NCI-H748 (cell line): ENCODE measurements at regions not wholly inside any gene's neighbourhood (a gene's known extent, or its start where the extent isn't known, plus 50 kb on each side); places are given as distances from the start of the nearest gene placed in this dataset.

Source experiments
- DNase-seq: peaks from one replicate; lab custom pipeline; 2025; ENCODE audit not compliant: unreplicated experiment; lab: John Stamatoyannopoulos, UW

- DNase-seq: no peak
These were observed 843.7 kb upstream of the WWC1 start for GRCh38 chr5:167447466-167448375.

DNA sequence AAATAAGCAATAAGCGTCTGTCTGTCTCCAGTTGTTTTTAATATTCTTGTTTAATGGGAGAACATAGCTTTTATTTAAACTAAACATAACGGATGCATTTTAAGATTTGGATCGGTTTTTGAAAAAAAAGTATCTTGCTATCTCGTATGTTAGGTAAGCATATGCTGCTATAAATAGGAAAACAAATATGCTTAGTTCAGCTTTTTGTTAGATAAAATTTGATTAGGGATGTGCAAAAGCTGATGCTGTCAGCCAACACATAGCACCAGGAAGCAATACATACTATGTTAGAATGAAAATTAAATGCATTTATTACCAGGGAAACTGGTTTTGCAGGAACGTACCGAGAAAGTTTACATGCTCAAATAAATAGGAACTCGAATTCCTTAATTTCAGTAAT lies 843.1 kb upstream of the WWC1 start:
- DNase-seq: no peak

GRCh38 chr5:167451076-167451475 lies 840.4 kb upstream of the WWC1 start:
- DNase-seq: no peak

GRCh38 chr5:167452136-167452535 lies 839.3 kb upstream of the WWC1 start:
- no peak for DNase-seq

DNA sequence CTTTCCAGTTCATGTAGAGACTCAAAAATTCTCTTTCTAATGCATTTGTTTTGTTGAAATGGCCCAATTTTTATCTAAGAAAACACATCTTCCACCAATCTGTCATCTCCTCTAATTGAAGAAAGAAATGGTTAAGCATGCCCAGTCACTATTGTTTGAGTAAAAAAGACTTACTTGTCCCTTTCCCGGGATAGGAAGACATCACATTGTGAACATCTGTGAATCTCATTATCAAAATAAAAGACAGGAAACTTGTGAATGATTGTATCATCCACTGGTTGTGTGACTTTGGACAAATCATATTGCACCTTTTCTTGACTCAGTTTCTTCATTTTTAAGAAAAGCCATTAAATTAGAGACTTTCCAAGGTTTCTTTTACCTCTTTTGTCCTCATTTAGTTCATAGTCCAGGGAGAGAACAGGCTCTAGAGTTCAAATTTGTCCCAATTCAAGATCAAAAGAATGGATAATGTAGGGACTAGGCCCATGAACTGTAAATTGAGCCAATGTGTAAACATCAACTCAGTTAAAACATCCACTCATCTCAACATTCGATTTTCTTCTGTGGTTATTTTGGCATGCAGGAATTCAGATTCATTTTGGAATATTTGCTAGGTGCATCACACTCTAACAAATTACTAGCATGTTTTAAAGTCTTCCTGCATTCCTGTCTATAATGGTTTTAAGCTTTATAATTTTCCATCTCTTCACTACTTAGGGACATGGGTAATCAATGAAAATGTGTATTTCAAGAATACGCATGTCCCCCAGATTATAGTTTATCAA lies 838.0 kb upstream of the WWC1 start:
- DNase-seq: no peak

DNA sequence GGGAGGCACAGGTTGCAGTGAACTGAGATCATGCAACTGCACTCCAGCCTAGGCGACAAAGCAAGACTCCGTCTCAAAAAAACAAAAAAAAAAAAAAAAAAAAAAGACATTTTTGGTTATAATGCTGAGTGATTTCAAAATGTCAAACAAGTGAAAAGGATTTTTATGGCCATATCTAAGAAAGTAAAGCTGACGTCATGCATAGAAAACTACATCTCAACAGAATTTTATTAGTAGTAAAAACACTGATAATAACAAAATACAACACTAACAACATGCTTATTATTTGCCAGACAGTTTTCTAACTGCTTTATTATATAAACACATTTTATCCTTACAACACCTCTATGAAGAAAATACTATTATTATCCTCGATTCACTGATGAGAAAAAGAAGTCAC lies 833.0 kb upstream of the WWC1 start:
- no peak for DNase-seq

DNA sequence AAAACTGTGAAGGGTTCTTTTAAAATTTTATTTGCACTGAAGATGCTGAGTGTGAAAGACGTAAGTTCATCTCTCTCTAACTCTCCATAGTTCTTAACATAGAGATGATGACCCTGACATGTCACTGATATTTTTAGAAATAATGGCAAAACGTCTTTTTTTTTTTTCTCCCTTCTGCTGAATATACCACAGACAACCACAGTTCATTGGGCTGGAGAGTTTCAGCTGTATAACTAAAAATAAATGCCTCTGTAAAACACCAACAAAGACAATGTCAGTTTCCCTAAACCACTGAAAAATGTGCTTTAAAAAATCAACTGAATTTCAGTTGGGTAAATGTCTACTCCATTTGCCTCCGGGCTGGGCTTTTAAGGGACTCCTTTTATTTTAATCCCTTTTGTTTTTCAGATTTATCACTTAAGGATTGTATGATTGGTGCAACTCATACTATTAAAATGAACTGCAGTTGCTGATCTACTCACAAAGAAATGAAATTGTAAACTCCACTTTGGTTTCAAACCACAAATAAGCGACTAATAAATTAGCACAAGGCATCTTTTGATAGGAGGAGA lies 830.9 kb upstream of the WWC1 start:
- no peak for DNase-seq

GRCh38 chr5:167463939-167464338 lies 827.5 kb upstream of the WWC1 start:
- no peak for DNase-seq

DNA sequence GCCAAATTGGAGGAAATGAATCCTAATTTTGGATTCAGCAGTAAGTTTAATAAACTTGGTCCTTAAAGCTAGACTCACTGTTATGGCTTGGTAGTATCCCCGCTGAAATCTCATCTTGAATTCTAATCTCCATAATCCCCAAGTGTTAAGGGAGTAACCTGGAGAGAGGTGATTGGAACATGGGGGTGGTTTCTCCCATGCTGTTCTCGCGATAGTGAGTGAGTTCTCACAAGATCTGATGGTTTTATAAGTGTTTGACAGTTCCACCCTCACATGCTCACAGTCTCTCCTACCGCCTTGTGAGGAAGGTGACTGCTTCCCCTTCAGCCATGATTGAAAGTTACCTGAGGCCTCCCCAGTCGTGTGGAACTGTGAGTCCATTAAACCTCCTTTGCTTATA lies 824.5 kb upstream of the WWC1 start:
- no peak for DNase-seq

- no peak for DNase-seq
These were observed 818.8 kb upstream of the WWC1 start for GRCh38 chr5:167472566-167473108.

- DNase-seq: no peak
These were observed 813.3 kb upstream of the WWC1 start for GRCh38 chr5:167478188-167478587.

DNA sequence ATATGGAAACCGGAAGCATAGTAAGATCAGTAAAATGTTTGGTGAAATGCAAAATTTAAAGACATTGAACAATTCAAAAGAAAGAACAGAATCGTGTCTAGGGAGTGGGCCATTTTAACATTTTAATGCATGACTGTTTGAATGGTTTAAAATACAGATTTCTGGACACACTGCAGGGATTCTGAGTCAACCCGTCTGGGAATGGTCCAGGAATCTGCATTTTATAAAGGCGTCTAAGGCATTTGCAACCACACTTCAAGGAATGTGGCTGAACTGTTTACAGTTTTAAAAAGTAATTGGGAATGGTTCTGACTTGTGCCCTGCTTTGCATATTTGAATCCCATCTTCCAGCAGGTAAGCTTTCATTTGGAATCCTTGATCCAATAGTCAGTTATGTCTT lies 811.7 kb upstream of the WWC1 start:
- DNase-seq: no peak

DNA sequence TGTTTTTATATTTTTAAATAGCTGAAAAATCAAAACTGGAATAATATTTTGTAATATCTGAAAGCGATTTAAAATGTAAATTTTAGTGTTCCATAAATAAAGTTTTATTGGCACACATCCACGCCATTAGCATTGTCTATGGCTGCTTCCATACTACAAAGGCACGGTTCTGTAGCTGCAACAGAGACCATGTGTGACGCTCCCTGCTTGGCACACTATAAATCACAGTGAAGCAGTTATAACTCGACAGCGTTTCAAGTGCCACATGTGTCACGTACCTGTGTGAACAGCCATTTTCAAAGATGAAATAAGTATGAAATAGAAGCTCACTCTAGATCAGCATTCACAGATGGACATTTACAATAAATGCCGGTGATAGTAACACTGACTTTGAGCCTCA lies 810.1 kb upstream of the WWC1 start:
- no peak for DNase-seq

GRCh38 chr5:167482555-167482954 lies 808.9 kb upstream of the WWC1 start:
- no peak for DNase-seq

- DNase-seq: no peak
These were observed 806.2 kb upstream of the WWC1 start for GRCh38 chr5:167485061-167485774.

GRCh38 chr5:167488371-167488770 lies 803.1 kb upstream of the WWC1 start:
- DNase-seq: no peak

- no peak for DNase-seq
These were observed 802.2 kb upstream of the WWC1 start for GRCh38 chr5:167489202-167489601.

DNA sequence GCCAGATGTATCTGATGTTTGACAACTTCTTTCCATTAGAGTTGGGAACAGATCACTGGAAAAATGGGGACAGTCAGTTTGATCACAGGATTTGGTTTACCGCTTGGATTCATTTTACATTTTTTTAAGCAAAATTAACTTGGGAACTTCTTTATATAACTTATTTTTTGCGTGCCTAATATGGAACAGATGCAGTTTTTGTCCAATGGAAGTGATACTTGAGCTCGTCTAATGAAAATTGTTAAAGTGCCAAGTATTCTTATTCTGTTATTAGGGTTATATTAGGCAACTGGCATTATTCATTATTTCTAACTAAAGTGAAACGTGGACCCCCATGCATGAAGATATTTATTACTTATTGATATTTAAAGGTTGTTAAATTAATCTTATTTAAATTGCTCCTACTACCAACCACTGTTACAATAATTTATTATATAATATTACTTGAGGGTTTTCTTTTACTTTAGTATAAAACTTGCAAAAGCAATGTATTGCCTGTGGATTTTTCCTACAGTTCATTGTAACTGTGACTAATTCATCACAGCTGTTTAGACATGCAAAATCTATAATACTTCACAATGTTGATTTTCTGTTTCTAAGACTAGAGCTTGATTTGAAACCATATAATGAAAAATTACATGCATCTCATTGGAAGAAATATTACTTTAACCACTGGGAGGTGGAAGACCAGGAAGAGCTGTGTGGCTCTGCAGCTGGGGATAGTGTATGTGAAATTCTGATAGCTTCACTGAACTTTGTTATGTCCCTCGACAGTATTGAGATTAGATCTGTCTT lies 787.3 kb upstream of the WWC1 start:
- no peak for DNase-seq

- no peak for DNase-seq
These were observed 783.8 kb upstream of the WWC1 start for GRCh38 chr5:167507463-167508233.
